H1 (cell line): ENCODE measurements at regions not wholly inside any gene's neighbourhood (a gene's known extent, or its start where the extent isn't known, plus 50 kb on each side); places are given as distances from the start of the nearest gene placed in this dataset.

Experiments
- CTBP2 ChIP-seq: IDR thresholded peaks from 2 replicates; pipeline ENCODE4 v1.7.0; 2011; ENCODE audit warnings: borderline replicate concordance, mild to moderate bottlenecking, moderate library complexity, mixed read lengths, low read length; ENCODE audit not compliant: insufficient read depth, insufficient read length
- SP1 ChIP-seq: IDR thresholded peaks from 2 replicates; pipeline ENCODE4 v1.6.1; 2011; ENCODE audit warnings: low read depth, low read length
- SP4 ChIP-seq: IDR thresholded peaks from 2 replicates; pipeline ENCODE4 v1.6.1; 2012; ENCODE audit warnings: low read length, inconsistent platforms
- TAF1 ChIP-seq: IDR thresholded peaks from 2 replicates; pipeline ENCODE4 v1.6.1; 2011; ENCODE audit warnings: mild to moderate bottlenecking, low read depth, low read length
- TF ChIP-seq, protein P1 (sequence below): fragments of 300-600 bp; sonication (generic); IDR thresholded peaks from 2 replicates; pipeline ENCODE4 v1.7.1; 2012; ENCODE audit warnings: low read length, moderate library complexity, mild to moderate bottlenecking, inconsistent platforms; ENCODE audit not compliant: insufficient replicate concordance
- TF ChIP-seq, protein P2 (sequence below), 3 experiments: IDR thresholded peaks; 1 replicate in 2 of 3; 2 replicates in 1 of 3; pipeline versions ENCODE4 v1.5.1 to v1.6.1; 2011; ENCODE audit warnings: low read length in 3 of 3, mild to moderate bottlenecking in 3 of 3, inconsistent platforms in 2 of 3, low read depth in 1 of 3, moderate library complexity in 1 of 3; ENCODE audit not compliant: insufficient read depth in 1 of 3; ENCODE audit errors: control extremely low read depth in 1 of 3

DNA sequence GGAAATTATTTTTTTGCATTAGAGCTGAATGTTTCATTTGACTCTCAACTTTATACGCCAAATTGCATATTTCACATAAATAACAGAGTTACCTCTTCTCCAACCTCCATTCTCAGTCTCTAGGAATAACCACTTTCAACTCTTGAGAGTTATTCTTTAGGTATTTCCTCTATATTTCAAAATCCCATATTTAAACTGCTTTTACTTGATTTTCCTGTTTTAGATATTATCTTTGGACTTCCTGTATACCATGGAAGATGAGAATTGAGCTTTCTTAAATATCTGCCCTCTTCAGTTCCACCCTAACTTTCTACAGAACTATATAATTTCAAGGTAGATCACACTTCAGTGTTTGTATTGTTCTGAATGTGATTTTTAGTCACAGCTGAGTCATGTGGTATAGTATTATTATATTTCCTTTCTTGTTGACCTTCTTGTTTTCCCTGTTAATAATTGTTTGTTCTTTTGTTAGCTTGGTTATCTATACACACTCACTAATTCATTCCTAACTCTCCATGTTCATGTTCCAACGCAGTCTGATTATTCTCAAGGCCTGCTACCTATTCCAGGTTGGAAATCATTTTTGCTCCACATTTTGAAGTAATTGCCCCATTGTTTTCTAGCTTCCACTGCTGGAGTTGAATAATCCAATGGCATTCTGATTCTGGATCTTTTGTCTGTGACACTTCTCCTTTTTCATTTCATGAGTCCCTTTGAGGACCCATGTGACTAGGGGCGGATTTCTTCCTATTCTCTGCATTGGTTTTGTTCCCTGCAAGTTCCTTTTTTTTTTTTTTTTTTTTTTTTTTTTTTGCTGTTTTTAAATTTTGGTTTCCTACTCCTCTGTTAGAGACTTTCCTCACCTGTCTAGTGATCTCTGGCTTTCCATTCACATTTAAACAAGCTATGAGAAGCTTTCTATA, 156.8 kb upstream of the RBMS1 start (continued):
- TF ChIP-seq, protein P1, sequence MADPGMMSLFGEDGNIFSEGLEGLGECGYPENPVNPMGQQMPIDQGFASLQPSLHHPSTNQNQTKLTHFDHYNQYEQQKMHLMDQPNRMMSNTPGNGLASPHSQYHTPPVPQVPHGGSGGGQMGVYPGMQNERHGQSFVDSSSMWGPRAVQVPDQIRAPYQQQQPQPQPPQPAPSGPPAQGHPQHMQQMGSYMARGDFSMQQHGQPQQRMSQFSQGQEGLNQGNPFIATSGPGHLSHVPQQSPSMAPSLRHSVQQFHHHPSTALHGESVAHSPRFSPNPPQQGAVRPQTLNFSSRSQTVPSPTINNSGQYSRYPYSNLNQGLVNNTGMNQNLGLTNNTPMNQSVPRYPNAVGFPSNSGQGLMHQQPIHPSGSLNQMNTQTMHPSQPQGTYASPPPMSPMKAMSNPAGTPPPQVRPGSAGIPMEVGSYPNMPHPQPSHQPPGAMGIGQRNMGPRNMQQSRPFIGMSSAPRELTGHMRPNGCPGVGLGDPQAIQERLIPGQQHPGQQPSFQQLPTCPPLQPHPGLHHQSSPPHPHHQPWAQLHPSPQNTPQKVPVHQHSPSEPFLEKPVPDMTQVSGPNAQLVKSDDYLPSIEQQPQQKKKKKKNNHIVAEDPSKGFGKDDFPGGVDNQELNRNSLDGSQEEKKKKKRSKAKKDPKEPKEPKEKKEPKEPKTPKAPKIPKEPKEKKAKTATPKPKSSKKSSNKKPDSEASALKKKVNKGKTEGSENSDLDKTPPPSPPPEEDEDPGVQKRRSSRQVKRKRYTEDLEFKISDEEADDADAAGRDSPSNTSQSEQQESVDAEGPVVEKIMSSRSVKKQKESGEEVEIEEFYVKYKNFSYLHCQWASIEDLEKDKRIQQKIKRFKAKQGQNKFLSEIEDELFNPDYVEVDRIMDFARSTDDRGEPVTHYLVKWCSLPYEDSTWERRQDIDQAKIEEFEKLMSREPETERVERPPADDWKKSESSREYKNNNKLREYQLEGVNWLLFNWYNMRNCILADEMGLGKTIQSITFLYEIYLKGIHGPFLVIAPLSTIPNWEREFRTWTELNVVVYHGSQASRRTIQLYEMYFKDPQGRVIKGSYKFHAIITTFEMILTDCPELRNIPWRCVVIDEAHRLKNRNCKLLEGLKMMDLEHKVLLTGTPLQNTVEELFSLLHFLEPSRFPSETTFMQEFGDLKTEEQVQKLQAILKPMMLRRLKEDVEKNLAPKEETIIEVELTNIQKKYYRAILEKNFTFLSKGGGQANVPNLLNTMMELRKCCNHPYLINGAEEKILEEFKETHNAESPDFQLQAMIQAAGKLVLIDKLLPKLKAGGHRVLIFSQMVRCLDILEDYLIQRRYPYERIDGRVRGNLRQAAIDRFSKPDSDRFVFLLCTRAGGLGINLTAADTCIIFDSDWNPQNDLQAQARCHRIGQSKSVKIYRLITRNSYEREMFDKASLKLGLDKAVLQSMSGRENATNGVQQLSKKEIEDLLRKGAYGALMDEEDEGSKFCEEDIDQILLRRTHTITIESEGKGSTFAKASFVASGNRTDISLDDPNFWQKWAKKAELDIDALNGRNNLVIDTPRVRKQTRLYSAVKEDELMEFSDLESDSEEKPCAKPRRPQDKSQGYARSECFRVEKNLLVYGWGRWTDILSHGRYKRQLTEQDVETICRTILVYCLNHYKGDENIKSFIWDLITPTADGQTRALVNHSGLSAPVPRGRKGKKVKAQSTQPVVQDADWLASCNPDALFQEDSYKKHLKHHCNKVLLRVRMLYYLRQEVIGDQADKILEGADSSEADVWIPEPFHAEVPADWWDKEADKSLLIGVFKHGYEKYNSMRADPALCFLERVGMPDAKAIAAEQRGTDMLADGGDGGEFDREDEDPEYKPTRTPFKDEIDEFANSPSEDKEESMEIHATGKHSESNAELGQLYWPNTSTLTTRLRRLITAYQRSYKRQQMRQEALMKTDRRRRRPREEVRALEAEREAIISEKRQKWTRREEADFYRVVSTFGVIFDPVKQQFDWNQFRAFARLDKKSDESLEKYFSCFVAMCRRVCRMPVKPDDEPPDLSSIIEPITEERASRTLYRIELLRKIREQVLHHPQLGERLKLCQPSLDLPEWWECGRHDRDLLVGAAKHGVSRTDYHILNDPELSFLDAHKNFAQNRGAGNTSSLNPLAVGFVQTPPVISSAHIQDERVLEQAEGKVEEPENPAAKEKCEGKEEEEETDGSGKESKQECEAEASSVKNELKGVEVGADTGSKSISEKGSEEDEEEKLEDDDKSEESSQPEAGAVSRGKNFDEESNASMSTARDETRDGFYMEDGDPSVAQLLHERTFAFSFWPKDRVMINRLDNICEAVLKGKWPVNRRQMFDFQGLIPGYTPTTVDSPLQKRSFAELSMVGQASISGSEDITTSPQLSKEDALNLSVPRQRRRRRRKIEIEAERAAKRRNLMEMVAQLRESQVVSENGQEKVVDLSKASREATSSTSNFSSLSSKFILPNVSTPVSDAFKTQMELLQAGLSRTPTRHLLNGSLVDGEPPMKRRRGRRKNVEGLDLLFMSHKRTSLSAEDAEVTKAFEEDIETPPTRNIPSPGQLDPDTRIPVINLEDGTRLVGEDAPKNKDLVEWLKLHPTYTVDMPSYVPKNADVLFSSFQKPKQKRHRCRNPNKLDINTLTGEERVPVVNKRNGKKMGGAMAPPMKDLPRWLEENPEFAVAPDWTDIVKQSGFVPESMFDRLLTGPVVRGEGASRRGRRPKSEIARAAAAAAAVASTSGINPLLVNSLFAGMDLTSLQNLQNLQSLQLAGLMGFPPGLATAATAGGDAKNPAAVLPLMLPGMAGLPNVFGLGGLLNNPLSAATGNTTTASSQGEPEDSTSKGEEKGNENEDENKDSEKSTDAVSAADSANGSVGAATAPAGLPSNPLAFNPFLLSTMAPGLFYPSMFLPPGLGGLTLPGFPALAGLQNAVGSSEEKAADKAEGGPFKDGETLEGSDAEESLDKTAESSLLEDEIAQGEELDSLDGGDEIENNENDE: no peak
- TF ChIP-seq, protein P2, sequence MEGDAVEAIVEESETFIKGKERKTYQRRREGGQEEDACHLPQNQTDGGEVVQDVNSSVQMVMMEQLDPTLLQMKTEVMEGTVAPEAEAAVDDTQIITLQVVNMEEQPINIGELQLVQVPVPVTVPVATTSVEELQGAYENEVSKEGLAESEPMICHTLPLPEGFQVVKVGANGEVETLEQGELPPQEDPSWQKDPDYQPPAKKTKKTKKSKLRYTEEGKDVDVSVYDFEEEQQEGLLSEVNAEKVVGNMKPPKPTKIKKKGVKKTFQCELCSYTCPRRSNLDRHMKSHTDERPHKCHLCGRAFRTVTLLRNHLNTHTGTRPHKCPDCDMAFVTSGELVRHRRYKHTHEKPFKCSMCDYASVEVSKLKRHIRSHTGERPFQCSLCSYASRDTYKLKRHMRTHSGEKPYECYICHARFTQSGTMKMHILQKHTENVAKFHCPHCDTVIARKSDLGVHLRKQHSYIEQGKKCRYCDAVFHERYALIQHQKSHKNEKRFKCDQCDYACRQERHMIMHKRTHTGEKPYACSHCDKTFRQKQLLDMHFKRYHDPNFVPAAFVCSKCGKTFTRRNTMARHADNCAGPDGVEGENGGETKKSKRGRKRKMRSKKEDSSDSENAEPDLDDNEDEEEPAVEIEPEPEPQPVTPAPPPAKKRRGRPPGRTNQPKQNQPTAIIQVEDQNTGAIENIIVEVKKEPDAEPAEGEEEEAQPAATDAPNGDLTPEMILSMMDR (IDR thresholded peaks at IDR 0.05; ENCODE audit: control extremely low read depth in 1 of 3, insufficient read depth in 1 of 3, low read depth in 1 of 3, low read length in 3 of 3): no peak
- TF ChIP-seq SP1 (no peak), SP4 (no peak), TAF1 (no peak), CTBP2 (no peak)
